ENCODE measurements at regions not wholly inside any gene's neighbourhood (a gene's known extent, or its start where the extent isn't known, plus 50 kb on each side); places are given as distances from the start of the nearest gene placed in this dataset.

DNA sequence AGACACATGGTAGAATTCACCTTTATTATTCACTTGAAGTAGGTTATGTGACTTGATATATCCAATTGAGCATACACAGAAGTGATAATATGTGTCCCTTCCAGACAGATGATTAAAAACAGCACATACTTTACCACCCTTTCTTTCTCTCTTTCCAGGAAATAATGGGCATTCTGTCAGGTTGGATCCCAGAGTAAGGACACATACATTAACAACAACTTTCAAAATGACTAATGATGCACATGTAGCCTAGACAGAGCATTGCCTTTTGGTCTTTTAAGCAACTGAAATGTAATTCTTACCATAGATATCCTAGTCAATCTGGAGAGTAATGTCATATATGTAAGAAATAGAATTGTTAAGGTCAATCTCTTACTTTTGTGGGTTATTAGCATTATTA lies 1748.7 kb downstream of the EFNA5 start:
- TF ChIP-seq EZH2 (IDR thresholded peaks at IDR 0.05; ENCODE audit: insufficient read depth, low read length), result no peak
- TF ChIP-seq, protein P1, sequence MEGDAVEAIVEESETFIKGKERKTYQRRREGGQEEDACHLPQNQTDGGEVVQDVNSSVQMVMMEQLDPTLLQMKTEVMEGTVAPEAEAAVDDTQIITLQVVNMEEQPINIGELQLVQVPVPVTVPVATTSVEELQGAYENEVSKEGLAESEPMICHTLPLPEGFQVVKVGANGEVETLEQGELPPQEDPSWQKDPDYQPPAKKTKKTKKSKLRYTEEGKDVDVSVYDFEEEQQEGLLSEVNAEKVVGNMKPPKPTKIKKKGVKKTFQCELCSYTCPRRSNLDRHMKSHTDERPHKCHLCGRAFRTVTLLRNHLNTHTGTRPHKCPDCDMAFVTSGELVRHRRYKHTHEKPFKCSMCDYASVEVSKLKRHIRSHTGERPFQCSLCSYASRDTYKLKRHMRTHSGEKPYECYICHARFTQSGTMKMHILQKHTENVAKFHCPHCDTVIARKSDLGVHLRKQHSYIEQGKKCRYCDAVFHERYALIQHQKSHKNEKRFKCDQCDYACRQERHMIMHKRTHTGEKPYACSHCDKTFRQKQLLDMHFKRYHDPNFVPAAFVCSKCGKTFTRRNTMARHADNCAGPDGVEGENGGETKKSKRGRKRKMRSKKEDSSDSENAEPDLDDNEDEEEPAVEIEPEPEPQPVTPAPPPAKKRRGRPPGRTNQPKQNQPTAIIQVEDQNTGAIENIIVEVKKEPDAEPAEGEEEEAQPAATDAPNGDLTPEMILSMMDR (IDR thresholded peaks at IDR 0.05; ENCODE audit: insufficient read depth, low read depth, low read length), result no peak

Measured in astrocyte (in vitro differentiated cells and primary cell).